HG03280 (cell line): ENCODE measurements at regions not wholly inside any gene's neighbourhood (a gene's known extent, or its start where the extent isn't known, plus 50 kb on each side); places are given as distances from the start of the nearest gene placed in this dataset.

Source experiments
- ATAC-seq: cut with Tn5 transposase; IDR thresholded peaks from one replicate; pipeline ENCODE4 v1.9.1; 2021; ENCODE audit warnings: mild to moderate bottlenecking, moderate library complexity; ENCODE audit not compliant: unreplicated experiment

DNA sequence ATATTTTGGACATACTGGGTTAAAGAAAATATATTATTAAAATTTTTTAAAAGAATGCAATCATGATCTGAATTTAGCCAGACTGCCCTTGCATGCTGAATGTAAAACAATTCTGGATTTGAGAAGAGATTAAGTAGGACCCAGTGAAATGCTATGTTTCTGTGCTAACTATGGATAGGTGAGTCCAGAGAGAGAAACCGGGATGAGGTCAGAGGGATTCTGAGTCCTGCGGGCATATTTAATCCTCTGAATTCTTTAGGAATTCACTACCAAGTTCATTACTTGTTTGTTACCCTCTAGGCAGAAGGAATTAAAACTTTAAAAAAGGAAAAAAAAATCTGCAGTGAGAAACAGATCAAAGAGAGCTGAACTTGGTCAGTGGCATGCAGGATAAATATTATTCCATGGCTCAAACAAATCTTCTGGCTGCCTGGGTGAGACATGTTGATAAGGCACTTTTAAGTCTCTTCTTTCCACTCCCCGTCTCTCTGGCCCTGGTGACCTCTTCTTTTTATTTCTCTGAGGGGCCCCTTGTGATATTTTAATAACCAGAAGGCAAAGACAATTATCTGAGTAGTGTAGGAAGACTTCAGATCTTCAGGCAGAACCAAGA is 50.2 kb upstream of the LYZL1 start:
- ATAC-seq, result no peak
